ENCODE measurements at regions not wholly inside any gene's neighbourhood (a gene's known extent, or its start where the extent isn't known, plus 50 kb on each side); places are given as distances from the start of the nearest gene placed in this dataset.
A peak's percentile ranks its signal among the peaks of the same experiment; 100 is the strongest.

GRCh38 chr16:87066133-87067002 lies 250.8 kb downstream of the C16orf95 start:
- DNase-seq (ENCODE audit: extremely low read depth, low read depth) = no peak

DNA sequence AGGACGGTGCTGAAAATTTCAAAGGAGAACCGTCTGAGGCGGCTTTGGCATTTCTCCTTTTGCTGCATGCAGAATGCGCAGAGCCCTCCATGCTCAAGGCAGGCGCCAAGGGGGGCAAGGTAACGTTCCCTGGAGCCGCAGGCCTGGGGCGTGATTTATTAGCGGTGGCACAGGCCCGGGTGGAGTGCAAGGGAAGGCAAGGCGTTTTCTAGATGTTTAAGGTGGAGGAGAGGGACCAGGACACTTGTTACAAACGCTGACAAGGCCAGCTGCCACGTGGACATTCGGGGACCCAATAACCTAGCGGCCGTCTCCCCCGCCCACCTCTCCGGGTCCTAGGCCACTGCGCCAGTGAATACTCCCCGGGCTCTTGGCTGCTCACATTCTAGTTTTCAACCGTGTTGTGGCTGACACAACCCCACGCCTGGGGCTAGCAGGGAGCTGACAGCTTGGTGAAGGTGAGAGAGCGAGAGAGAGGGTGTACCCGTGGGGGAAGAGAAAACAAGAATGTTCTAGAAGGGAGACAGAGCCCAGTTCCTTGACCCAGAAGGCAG lies 250.1 kb downstream of the C16orf95 start:
- no peak for DNase-seq (ENCODE audit: extremely low read depth, low read depth)

DNA sequence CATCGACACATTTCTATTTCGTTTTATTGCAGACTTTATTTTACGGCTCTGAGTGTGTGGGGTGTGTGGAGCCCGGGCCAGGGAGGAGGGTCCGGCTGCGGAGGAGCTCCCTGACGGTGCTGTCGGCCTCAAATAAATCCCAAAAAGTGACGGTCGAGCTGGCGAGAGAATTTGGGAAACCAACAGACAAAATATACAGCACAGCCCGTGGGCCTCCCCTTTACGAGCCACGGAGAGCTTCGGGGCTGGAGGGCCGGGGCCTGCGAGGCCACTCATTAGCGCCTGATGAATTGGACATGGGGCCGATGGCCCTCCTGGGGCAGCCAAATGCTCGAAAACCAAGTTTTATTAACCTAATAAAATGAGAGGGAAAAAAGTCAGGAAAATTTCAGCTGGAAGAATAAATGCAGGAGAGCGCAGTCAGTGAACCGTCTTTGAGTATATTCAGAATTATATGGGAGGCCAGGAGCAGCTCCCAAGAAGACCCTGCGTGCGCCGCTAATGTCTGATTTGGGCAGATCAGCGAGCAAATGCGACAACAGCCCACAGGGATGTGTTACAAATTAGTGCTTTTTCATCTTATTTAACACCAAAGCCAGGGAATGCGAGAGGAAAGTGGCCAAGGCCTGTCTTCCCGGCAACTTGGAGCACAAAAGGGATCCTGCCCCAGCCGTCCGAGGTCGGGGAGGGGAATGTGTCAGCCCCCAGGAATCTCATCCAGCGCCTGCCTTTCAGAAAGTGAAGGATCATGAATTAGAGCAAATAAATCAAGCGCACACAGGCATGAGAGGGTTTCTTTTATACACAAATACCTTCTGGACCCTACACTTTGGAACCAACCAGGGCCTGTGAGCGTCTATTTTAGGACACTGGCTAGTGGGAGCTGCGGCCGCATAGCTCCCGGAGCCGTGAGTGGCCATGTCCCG lies 249.1 kb downstream of the C16orf95 start:
- DNase-seq (ENCODE audit: extremely low read depth, low read depth) = no peak

- DNase-seq (ENCODE audit: extremely low read depth, low read depth) = no peak
These were observed 248.4 kb downstream of the C16orf95 start for GRCh38 chr16:87068762-87069150.

- no peak for DNase-seq (ENCODE audit: extremely low read depth, low read depth)
These were observed 246.5 kb downstream of the C16orf95 start for GRCh38 chr16:87070657-87071056.

GRCh38 chr16:87072101-87072500 lies 245.1 kb downstream of the C16orf95 start:
- DNase-seq (ENCODE audit: extremely low read depth, low read depth) = no peak

DNA sequence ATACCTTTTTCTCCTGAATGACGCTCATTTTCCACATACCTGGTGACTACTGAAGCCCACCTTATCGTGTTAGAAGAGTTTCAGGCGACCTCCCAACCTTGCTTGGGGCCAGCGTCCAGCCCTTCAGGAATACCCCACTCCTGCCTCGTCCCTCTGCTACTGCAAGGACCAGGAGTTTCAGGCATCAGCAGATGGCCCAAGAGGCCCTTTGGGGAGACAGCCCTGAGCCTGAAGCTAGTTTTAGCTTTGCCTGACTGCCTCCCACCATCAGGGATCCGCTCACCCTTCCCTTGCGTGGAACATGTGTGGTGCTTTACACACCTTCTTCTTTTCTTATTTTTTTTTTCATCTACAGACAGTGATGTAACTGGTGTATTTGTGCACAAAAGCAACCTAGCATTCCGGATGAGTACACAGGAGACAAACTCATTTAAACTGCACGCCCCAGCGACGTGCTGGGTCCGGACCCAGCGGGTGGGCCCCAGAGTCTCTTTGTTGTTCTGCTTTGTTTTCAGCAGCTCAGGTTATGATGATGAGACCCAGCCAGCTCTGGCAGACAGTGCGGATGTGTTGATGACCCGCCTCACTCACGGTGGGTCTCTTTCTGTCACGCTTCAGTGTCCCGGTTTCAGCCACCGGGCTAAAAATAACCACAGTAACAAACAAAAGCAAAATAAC lies 242.4 kb downstream of the C16orf95 start:
- no peak for DNase-seq (ENCODE audit: extremely low read depth, low read depth)

DNA sequence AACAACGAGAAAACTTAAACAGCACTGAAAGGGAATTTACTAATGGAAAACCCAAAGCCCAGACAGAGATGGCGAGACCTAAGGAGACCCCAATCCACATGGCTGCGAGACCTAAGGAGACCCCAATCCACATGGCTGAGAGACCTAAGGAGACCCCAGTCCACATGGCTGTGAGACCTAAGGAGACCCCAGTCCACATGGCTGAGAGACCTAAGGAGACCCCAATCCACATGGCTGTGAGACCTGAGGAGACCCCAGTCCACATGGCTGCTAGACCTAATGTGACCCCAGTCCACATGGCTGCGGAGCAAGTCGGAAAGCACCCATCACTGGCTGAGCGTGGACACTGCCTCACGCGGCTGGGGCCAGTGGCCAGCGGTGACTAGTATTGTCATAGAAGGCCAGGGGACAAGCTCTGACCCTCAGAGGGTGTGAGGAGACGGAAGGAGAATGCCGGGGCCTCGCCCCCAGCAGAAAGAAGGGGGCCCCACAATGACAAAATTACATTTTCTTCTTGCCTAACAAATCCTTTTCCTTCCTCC lies 241.8 kb downstream of the C16orf95 start:
- no peak for DNase-seq (ENCODE audit: extremely low read depth, low read depth)

DNA sequence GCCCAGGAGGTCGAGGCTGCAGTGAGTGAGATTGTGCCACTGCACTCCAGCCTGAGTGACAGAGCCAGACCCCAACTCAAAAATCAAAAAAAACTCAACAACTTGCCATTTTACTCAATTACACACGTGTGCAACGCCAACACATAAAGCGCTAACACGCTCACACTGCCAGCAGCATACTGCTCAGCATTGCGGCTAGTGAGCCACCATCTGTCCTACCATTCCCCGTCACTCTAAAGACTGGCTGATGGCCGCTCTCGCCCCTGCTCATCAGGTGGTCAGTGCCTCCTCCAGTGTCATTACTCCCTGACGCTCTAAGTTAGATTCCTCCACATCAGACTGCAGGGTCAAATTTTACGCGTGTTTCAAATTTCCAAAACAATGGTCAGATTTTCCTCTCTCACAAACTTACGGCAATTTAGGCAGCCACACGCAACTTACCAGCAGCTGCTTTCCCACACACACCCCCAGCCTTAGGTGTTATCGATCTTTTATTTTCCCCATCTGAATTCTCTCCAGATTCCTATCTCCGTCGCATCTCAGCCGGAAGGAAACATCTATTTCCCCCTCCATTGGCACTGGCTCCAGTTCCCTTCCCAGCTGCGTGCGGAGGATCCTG lies 240.8 kb downstream of the C16orf95 start:
- DNase-seq (ENCODE audit: extremely low read depth, low read depth) = no peak

DNA sequence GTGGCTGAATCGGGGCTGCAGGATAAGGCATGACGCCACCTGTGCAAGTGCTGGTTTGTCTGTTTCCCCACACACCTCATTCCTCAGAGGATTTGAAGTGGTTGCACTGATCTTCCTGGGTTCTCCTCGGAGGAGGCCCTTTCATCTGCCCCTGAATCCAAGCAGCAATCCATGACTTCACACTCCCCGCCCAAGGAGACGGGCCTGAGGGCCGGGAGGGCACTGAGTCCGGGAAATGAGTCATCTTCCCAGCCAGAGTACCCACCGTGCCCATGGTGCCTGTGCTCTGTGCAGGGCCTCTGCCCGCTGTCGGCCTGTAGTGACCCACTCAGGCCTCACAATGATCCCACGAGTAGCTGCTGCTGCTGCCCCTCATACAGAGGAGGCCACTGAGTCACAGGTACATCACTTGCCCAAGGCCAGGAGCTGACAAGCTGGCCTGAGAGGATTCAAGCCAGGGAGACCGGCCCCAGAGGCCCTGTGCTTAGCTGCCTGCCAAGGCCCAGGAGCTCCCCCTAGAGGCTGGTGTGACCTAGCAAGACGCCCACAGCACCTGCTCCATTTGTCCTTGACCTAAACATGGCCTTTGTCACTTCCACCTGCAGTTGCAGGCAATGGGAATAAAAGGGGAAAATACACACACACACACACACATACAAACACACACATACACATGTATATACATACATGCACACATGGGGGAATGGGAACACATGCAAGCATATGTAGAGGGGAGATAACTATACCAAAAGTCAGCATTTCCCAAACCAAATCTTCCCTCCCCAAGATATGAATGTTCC lies 240.0 kb downstream of the C16orf95 start:
- peak; percentile 38 for DNase-seq (ENCODE audit: extremely low read depth, low read depth)

- no peak for DNase-seq (ENCODE audit: extremely low read depth, low read depth)
These were observed 239.5 kb downstream of the C16orf95 start for GRCh38 chr16:87077750-87078127.

DNA sequence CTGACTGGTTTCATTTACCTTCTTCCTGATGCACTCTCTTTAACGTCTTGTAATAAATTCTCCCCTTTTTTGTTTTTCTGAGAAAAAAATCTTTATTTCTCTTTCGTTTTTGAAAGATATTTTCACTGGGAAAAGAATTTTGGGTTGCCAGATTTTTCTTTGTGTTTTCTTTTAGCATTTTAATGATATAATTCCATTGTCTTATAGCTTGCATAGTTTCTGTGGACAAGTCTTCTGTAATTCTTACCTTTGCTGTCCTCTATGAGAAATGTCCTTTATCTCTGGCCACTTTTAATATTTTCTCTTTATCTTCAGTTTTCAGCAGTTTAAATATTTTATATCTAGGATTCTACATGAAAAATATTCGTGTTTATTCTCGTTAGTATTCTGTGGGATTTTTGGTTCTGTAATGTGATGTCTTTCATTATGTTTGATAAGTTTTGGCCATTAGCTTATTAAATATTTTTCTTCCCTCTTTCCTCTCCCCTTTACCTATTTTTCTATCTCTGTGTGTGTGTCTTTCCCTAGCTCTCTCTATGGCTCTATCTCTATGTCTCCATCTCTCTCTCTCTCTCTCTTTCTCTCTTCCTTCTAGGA lies 236.5 kb downstream of the C16orf95 start:
- DNase-seq (ENCODE audit: extremely low read depth, low read depth) = no peak

- DNase-seq (ENCODE audit: extremely low read depth, low read depth) = no peak
These were observed 231.8 kb downstream of the C16orf95 start for GRCh38 chr16:87085441-87085840.

GRCh38 chr16:87086156-87086555 lies 231.0 kb downstream of the C16orf95 start:
- no peak for DNase-seq (ENCODE audit: extremely low read depth, low read depth)

- no peak for DNase-seq (ENCODE audit: extremely low read depth, low read depth)
These were observed 230.6 kb downstream of the C16orf95 start for GRCh38 chr16:87086575-87086974.

- no peak for DNase-seq (ENCODE audit: extremely low read depth, low read depth)
These were observed 224.2 kb downstream of the C16orf95 start for GRCh38 chr16:87092958-87093357.

DNA sequence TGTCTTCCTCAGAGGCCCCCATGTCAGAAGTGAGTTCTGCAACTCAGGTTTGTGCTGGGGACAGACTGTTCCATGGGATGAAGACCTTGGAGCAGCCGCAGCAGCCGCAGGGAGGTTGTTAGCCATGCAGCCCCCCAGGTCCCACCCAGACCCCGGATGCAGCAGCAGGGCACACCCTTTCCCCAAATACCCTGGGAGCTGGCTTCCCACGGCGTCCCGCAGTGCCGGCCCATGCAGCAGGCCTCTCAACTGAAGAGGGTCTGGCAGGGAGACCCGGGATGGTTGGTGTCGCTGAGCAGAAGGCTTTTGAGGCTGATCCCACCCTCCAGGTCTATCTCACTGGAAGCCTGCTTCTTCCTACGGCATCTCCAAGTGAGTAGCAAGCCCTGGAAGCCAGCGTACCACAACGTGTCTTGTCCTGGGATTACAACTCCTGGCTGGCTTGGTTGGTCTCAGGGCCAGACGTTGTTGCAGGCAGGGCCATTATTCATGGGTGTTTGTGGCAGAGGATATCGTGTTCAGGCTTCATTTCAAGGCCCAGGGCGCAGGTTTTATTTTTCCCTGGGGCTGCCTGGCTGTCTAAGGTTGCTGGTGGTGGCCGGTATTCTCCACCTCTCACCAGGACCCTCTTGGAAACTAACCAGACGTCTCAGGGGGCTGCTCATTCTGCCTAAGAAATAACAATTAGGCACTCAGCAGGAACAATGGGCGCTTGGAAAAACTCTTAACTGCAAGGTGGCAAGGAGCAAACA lies 223.2 kb downstream of the C16orf95 start:
- no peak for DNase-seq (ENCODE audit: extremely low read depth, low read depth)

DNA sequence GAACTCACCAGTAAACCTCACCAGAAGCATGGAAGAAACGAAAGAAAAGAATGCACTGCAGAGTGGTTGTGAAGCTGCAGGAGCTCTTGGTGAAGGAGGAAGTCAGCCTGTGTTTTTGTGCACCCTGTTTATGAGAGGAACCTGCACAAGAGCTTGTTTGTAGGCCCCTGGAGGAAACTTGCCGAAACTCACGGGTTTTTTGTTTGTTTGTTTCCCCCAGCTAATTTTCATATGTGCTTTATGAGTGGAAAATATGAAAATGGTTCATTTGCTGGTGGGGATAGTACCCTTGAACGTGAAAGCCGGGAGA lies 222.7 kb downstream of the C16orf95 start:
- DNase-seq (ENCODE audit: extremely low read depth, low read depth) = no peak
